OCI-LY1 (cell line): ENCODE measurements at regions not wholly inside any gene's neighbourhood (a gene's known extent, or its start where the extent isn't known, plus 50 kb on each side); places are given as distances from the start of the nearest gene placed in this dataset.

Experiments
- H2AFZ ChIP-seq: fragments of 200-600 bp; sonication (generic), shearing (Covaris generic); 2 replicates; pipeline ENCODE4 v1.6.0; 2014; ENCODE audit warnings: antibody characterized with exemption, mild to moderate bottlenecking, low read length
- H3F3A ChIP-seq: fragments of 200-600 bp; sonication (generic), shearing (Covaris generic); 2 replicates; pipeline ENCODE4 v1.6.0; 2014; ENCODE audit warnings: mild to moderate bottlenecking, antibody characterized with exemption, low read length, moderate library complexity; ENCODE audit not compliant: insufficient read depth
- H3K27ac ChIP-seq: fragments of 200-600 bp; sonication (generic); 2 replicates; pipeline ENCODE4 v1.5.1; 2014; ENCODE audit warnings: low read length, mixed run types, mild to moderate bottlenecking, low read depth; ENCODE audit not compliant: poor library complexity, severe bottlenecking
- H3K27me3 ChIP-seq: fragments of 200-600 bp; sonication (generic); 2 replicates; pipeline ENCODE4 v1.6.0; 2014; ENCODE audit warnings: antibody characterized with exemption, mild to moderate bottlenecking, low read length, moderate library complexity; ENCODE audit not compliant: insufficient read depth
- H3K36me3 ChIP-seq: fragments of 200-600 bp; sonication (generic); 2 replicates; pipeline ENCODE4 v1.6.1; 2014; ENCODE audit warnings: mild to moderate bottlenecking, antibody characterized with exemption, low read length, moderate library complexity, mixed read lengths; ENCODE audit not compliant: insufficient read depth
- H3K4me1 ChIP-seq: fragments of 200-600 bp; sonication (generic); 2 replicates; pipeline ENCODE4 v1.5.1; 2014; ENCODE audit warnings: mild to moderate bottlenecking, low read length, moderate library complexity; ENCODE audit not compliant: insufficient read depth, severe bottlenecking
- H3K4me2 ChIP-seq: fragments of 200-600 bp; sonication (generic), shearing (Covaris generic); 2 replicates; pipeline ENCODE4 v1.6.1; 2014; ENCODE audit warnings: low read length
- H3K4me3 ChIP-seq: fragments of 200-600 bp; sonication (generic); 2 replicates; pipeline ENCODE4 v1.5.1; 2014; ENCODE audit warnings: low read length, low read depth, mild to moderate bottlenecking, mixed read lengths; ENCODE audit not compliant: poor library complexity, severe bottlenecking
- H3K79me2 ChIP-seq: fragments of 200-600 bp; shearing (Covaris generic); 2 replicates; pipeline ENCODE4 v1.6.1; 2016; ENCODE audit warnings: mixed run types, low read length, mixed read lengths; ENCODE audit not compliant: insufficient read depth
- H3K9ac ChIP-seq: fragments of 200-600 bp; sonication (generic), shearing (Covaris generic); 2 replicates; pipeline ENCODE4 v1.6.1; 2014; ENCODE audit warnings: mild to moderate bottlenecking, low read length, mixed read lengths
- H3K9me2 ChIP-seq: fragments of 200-600 bp; sonication (generic), shearing (Covaris generic); 2 replicates; pipeline ENCODE4 v1.6.1; 2014; ENCODE audit warnings: low read depth, mild to moderate bottlenecking, low read length, mixed read lengths
- H3K9me3 ChIP-seq: fragments of 200-600 bp; shearing (Covaris generic); 2 replicates; pipeline ENCODE4 v1.6.1; 2014; ENCODE audit warnings: low read length, mixed read lengths
- H4K20me1 ChIP-seq: fragments of 200-600 bp; sonication (generic), shearing (Covaris generic); 2 replicates; pipeline ENCODE4 v1.6.0; 2016; ENCODE audit warnings: mild to moderate bottlenecking, low read length; ENCODE audit not compliant: insufficient read depth
- CTCF ChIP-seq: fragments of 200-600 bp; sonication (generic), shearing (Covaris generic); IDR thresholded peaks from 2 replicates; pipeline ENCODE4 v1.5.1; 2017; ENCODE audit warnings: mild to moderate bottlenecking, antibody characterized with exemption, low read length, moderate library complexity, mixed read lengths
- EZH2 ChIP-seq: fragments of 200-600 bp; sonication (generic), shearing (Covaris generic); IDR thresholded peaks from 2 replicates; pipeline ENCODE4 v1.8.0; 2017; ENCODE audit warnings: borderline replicate concordance, mixed run types, mild to moderate bottlenecking, antibody characterized with exemption, low read length, moderate library complexity, mixed read lengths

- no peak overlapping the region for H2AFZ ChIP-seq
Measured at GRCh38 chr5:18999478-18999877, 988.5 kb downstream of the CDH18 start.

GRCh38 chr5:19001054-19001453, 986.9 kb downstream of the CDH18 start:
- H3K79me2 ChIP-seq, result no peaks in the 10 kb centered on the region

More at GRCh38 chr5:18999478-18999877, 988.5 kb downstream of the CDH18 start:
- H3K36me3 ChIP-seq, result no peaks in the 10 kb centered on the region
- H3K9me3 ChIP-seq, result no peaks in the 10 kb centered on the region
- no peaks in the 10 kb centered on the region for H3F3A ChIP-seq
- H3K9me2 ChIP-seq, result no peaks in the 10 kb centered on the region
- no peaks in the 10 kb centered on the region for H3K27me3 ChIP-seq
- TF ChIP-seq CTCF, result no peak
- TF ChIP-seq EZH2, result no peak
- no peak overlapping the region for H3K9ac ChIP-seq
- no peaks in the 10 kb centered on the region for H3K4me1 ChIP-seq
- no peak overlapping the region for H3K4me3 ChIP-seq
- H3K27ac ChIP-seq, result no peak overlapping the region
- no peaks in the 10 kb centered on the region for H4K20me1 ChIP-seq
- H3K4me2 ChIP-seq, result no peak overlapping the region
- H3K79me2 ChIP-seq, result no peaks in the 10 kb centered on the region

GRCh38 chr5:19001539-19001938, 986.5 kb downstream of the CDH18 start:
- Histone ChIP-seq H3K9me2 (no peaks in the 10 kb centered on the region), H3K27ac (no peak overlapping the region), H3K9ac (no peak overlapping the region)

More at GRCh38 chr5:19001054-19001453, 986.9 kb downstream of the CDH18 start:
- Histone ChIP-seq H4K20me1 (no peaks in the 10 kb centered on the region), H2AFZ (no peak overlapping the region), H3K4me1 (no peaks in the 10 kb centered on the region), H3K9ac (no peak overlapping the region), H3K27me3 (no peaks in the 10 kb centered on the region), H3K36me3 (no peaks in the 10 kb centered on the region), H3K9me3 (no peaks in the 10 kb centered on the region), H3F3A (no peaks in the 10 kb centered on the region), H3K27ac (no peak overlapping the region), H3K4me2 (no peak overlapping the region), H3K4me3 (no peak overlapping the region), H3K9me2 (no peaks in the 10 kb centered on the region)
- TF ChIP-seq EZH2 (no peak), CTCF (no peak)

More at GRCh38 chr5:19001539-19001938, 986.5 kb downstream of the CDH18 start:
- H3K9me3 ChIP-seq, result no peaks in the 10 kb centered on the region
- no peak for TF ChIP-seq EZH2
- no peak for TF ChIP-seq CTCF
- no peaks in the 10 kb centered on the region for H3F3A ChIP-seq
- H3K79me2 ChIP-seq, result no peaks in the 10 kb centered on the region
- H3K27me3 ChIP-seq, result no peaks in the 10 kb centered on the region
- no peaks in the 10 kb centered on the region for H3K4me1 ChIP-seq
- no peaks in the 10 kb centered on the region for H4K20me1 ChIP-seq
- H2AFZ ChIP-seq, result no peak overlapping the region
- no peak overlapping the region for H3K4me3 ChIP-seq
- no peaks in the 10 kb centered on the region for H3K36me3 ChIP-seq
- H3K4me2 ChIP-seq, result no peak overlapping the region
